Left colon (tissue), 2 donors: ENCODE measurements at regions not wholly inside any gene's neighbourhood (a gene's known extent, or its start where the extent isn't known, plus 50 kb on each side); places are given as distances from the start of the nearest gene placed in this dataset.

Experiments
- ATAC-seq: fragments of 200-7000 bp; cut with Tn5 transposase; one replicate; pipeline ENCODE4 v1.9.1; 2020; ENCODE audit warnings: mild to moderate bottlenecking, moderate library complexity
- DNase-seq, 2 donors: peaks; one replicate each; pipeline ENCODE4 v3.0.0-alpha.2; 2020
- intact Hi-C, 2 donors: fragments of 100-400 bp; cut with DNase I in 1 of 2; cut with micrococcal nuclease in 1 of 2; formaldehyde crosslinking; loops; one replicate each; pipeline versions ENCODE4 v1.11.2 to v1.14.0; 2022; cut with DNase I, micrococcal nuclease
- donor health status: DM: no; HTN: no; CAD: no.
- donor health status: DM: yes; HTN: yes; CAD: no.

- DNase-seq (no peak), ATAC-seq (no peak)
- intact Hi-C loops: no loop called here
Measured at GRCh38 chr4:155568641-155569220, 97.9 kb upstream of the GUCY1A1 start.

- intact Hi-C loops: no loop called here
- DNase-seq: no peak
- ATAC-seq: no peak
Measured at GRCh38 chr4:155566354-155566753, 100.3 kb upstream of the GUCY1A1 start.

- DNase-seq: no peak
- intact Hi-C loops: no loop called here
- ATAC-seq: no peak
Measured at GRCh38 chr4:155565776-155566175, 100.9 kb upstream of the GUCY1A1 start.

- intact Hi-C loops: no loop called here
- DNase-seq: no peak
- ATAC-seq: no peak
Measured at GRCh38 chr4:155565330-155565729, 101.3 kb upstream of the GUCY1A1 start.

- ATAC-seq: no peak
- DNase-seq: no peak
- intact Hi-C loops: no loop called here
Measured at GRCh38 chr4:155564880-155565279, 101.8 kb upstream of the GUCY1A1 start.

- DNase-seq: no peak
- intact Hi-C loops: no loop called here
- ATAC-seq: no peak
Measured at GRCh38 chr4:155564086-155564485, 102.6 kb upstream of the GUCY1A1 start.

- intact Hi-C loops: no loop called here
- no peak for DNase-seq
- ATAC-seq: no peak
Measured at GRCh38 chr4:155559915-155560314, 106.7 kb upstream of the GUCY1A1 start.

- ATAC-seq: no peak
- DNase-seq: no peak
- intact Hi-C loops: no loop called here
Measured at GRCh38 chr4:155552180-155552579, 114.5 kb upstream of the GUCY1A1 start.

- intact Hi-C loops: no loop called here
- no peak for ATAC-seq
- DNase-seq: no peak
Measured at GRCh38 chr4:155548173-155548572, 118.5 kb upstream of the GUCY1A1 start.

- DNase-seq (no peak), ATAC-seq (no peak)
- intact Hi-C loops: no loop called here
Measured at GRCh38 chr4:155546451-155546850, 120.2 kb upstream of the GUCY1A1 start.

- ATAC-seq: no peak
- DNase-seq: no peak
- intact Hi-C loops: no loop called here
Measured at GRCh38 chr4:155545456-155545855, 121.2 kb upstream of the GUCY1A1 start.

- intact Hi-C loops: no loop called here
- no peak for ATAC-seq
- DNase-seq: no peak
Measured at GRCh38 chr4:155544547-155544946, 122.1 kb upstream of the GUCY1A1 start.

- ATAC-seq (no peak), DNase-seq (no peak)
- intact Hi-C loops: no loop called here
Measured at GRCh38 chr4:155543126-155543765, 123.4 kb upstream of the GUCY1A1 start.

- ATAC-seq (no peak), DNase-seq (no peak)
- intact Hi-C loops: no loop called here
Measured at GRCh38 chr4:155542415-155542814, 124.2 kb upstream of the GUCY1A1 start.

GRCh38 chr4:155541716-155542115, 124.9 kb upstream of the GUCY1A1 start:
- DNase-seq (no peak), ATAC-seq (no peak)
- intact Hi-C loops: no loop called here

GRCh38 chr4:155540698-155541097, 126.0 kb upstream of the GUCY1A1 start:
- DNase-seq: no peak
- intact Hi-C loops: no loop called here
- no peak for ATAC-seq

- ATAC-seq: no peak
- intact Hi-C loops: no loop called here
- DNase-seq: no peak
Measured at GRCh38 chr4:155539746-155540145, 126.9 kb upstream of the GUCY1A1 start.

- DNase-seq (no peak), ATAC-seq (no peak)
- intact Hi-C loops: no loop called here
Measured at GRCh38 chr4:155535802-155536454, 130.7 kb upstream of the GUCY1A1 start.

GRCh38 chr4:155532373-155533085, 134.1 kb upstream of the GUCY1A1 start:
- intact Hi-C loops: no loop called here
- ATAC-seq: peak; percentile 65
- no peak for DNase-seq

- no peak for ATAC-seq
- intact Hi-C loops: no loop called here
Measured at GRCh38 chr4:155530857-155531256, 135.8 kb upstream of the GUCY1A1 start.

More at GRCh38 chr4:155530857-155531256, 135.8 kb upstream of the GUCY1A1 start:
- no peak for DNase-seq
